PC-9 (cell line): ENCODE measurements at regions not wholly inside any gene's neighbourhood (a gene's known extent, or its start where the extent isn't known, plus 50 kb on each side); places are given as distances from the start of the nearest gene placed in this dataset.

ENCODE experiments used
- BruUV-seq: library from RNA; stranded (reverse); fragments of 400-500 nt; replicated peaks from 2 replicates; lab custom pipeline; 2021; lab: Mats Ljungman, UMichigan
- CTCF ChIA-PET: fragments of 300-600 bp; sonication (Branson Sonifier 250); formaldehyde crosslinking; loops from one replicate; lab custom pipeline; 2022; ENCODE audit warnings: antibody characterized with exemption; lab: Charles Lee
- POLR2A ChIA-PET: fragments of 300-600 bp; sonication (Branson Sonifier 250); formaldehyde crosslinking; loops from one replicate; lab custom pipeline; 2022; ENCODE audit warnings: antibody characterized with exemption; ENCODE audit not compliant: unreplicated experiment; lab: Charles Lee
- DNase-seq, 2 experiments: peaks; one replicate each; pipeline versions ENCODE4 v3.0.0 to v3.0.0-alpha.2; 2015 to 2022; ENCODE audit warnings: mixed read lengths in 1 of 2
- H2AFZ ChIP-seq: fragments of 200-600 bp; sonication (generic); 2 replicates; pipeline ENCODE4 v1.8.1; 2017; ENCODE audit warnings: antibody characterized with exemption
- H3F3A ChIP-seq: fragments of 200-600 bp; sonication (generic); 2 replicates; pipeline ENCODE4 v1.8.1; 2017; ENCODE audit warnings: antibody characterized with exemption, mild to moderate bottlenecking, low read depth; ENCODE audit not compliant: insufficient read depth
- H3K27ac ChIP-seq: fragments of 200-600 bp; sonication (generic); 2 replicates; pipeline ENCODE4 v1.6.1; 2016; ENCODE audit warnings: mixed run types
- H3K27me3 ChIP-seq: fragments of 200-600 bp; sonication (generic); 2 replicates; pipeline ENCODE4 v1.6.1; 2016; ENCODE audit warnings: low read depth, mixed run types; ENCODE audit not compliant: insufficient read depth
- H3K36me3 ChIP-seq: fragments of 200-600 bp; sonication (generic); 2 replicates; pipeline ENCODE4 v1.6.1; 2016; ENCODE audit warnings: low read depth, mixed run types
- H3K4me1 ChIP-seq: fragments of 200-600 bp; sonication (generic); replicated peaks from 2 replicates; pipeline ENCODE4 v1.6.1; 2016; ENCODE audit warnings: mixed run types; ENCODE audit not compliant: insufficient read depth
- H3K4me2 ChIP-seq: fragments of 200-600 bp; sonication (generic); 2 replicates; pipeline ENCODE4 v1.6.1; 2017; ENCODE audit warnings: mixed run types
- H3K4me3 ChIP-seq: fragments of 200-600 bp; sonication (generic); 2 replicates; pipeline ENCODE4 v1.6.1; 2016; ENCODE audit warnings: mixed run types
- H3K79me2 ChIP-seq: fragments of 200-600 bp; sonication (generic); 2 replicates; pipeline ENCODE4 v1.6.1; 2017; ENCODE audit warnings: low read depth, mixed run types
- H3K9me2 ChIP-seq: fragments of 200-600 bp; sonication (generic); 2 replicates; pipeline ENCODE4 v1.8.1; 2017; ENCODE audit warnings: mild to moderate bottlenecking; ENCODE audit not compliant: insufficient read depth
- H3K9me3 ChIP-seq: fragments of 200-600 bp; sonication (generic); 2 replicates; pipeline ENCODE4 v1.8.1; 2016; ENCODE audit warnings: low read depth; ENCODE audit not compliant: insufficient read depth
- H4K20me1 ChIP-seq: fragments of 200-600 bp; sonication (generic); 2 replicates; pipeline ENCODE4 v1.8.1; 2017; ENCODE audit not compliant: insufficient read depth
- EZH2 ChIP-seq: fragments of 200-600 bp; sonication (generic); IDR thresholded peaks from 2 replicates; pipeline ENCODE4 v1.8.0; 2017; ENCODE audit warnings: antibody characterized with exemption, low read depth
- intact Hi-C: fragments of 100-400 bp; cut with micrococcal nuclease; formaldehyde crosslinking; loops from one replicate; pipeline ENCODE4 v1.10.0; 2022; ENCODE audit not compliant: unreplicated experiment
- TF ChIP-seq, protein P1 (sequence below): fragments of 200-600 bp; sonication (generic); conservative IDR thresholded peaks from 2 replicates; pipeline ENCODE4 v1.6.1; 2017; ENCODE audit warnings: mixed run types, antibody characterized with exemption, mild to moderate bottlenecking, moderate library complexity

DNA sequence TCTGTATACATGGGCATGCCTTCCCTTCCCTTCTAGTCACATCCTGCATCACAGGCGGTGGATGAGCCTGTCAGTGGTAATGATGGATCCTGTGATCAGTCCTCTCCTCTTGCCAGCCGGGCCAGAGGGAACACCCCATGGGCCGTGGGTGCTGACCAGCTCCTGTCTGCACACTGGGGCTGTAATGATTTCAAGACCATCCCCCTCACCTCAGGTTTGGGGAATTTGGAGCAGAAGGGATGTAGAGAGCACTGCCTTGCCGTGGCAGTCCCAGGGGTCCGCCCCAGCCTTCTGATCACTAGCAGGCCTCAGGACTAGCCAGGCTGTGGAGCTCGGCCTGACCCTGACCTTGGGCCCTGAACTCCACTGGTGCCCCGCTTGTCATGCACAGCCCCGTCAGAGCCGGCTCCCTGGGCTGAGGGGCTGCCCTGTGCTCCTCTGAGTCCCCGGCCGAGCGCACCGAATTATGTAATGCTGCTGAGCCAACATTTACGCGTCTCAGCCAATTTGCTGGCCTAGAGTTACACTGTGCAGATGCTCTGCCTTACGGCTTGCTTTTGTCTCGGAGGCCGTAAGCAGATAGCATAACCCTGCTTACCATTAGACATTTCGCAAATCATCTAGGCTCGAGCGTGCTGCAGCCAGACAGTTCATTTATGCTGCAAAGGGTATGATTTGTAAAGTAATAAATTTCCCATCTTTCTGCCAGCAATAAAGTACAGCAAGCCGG is 155.3 kb downstream of the MACROH2A1 start:
- Histone ChIP-seq H3K4me1 (peaks cover 37% of the 10 kb centered on the region), H3K79me2 (no peaks in the 10 kb centered on the region), H3K9me3 (no peaks in the 10 kb centered on the region), H3K36me3 (no peaks in the 10 kb centered on the region), H2AFZ (no peak overlapping the region), H3K4me2 (no peak overlapping the region), H3K27me3 (no peaks in the 10 kb centered on the region), H3F3A (peaks cover 31% of the 10 kb centered on the region), H3K27ac (no peak overlapping the region), H4K20me1 (no peaks in the 10 kb centered on the region), H3K9me2 (0 out of 2 replicates have a peak, but pooled peaks cover 3% of the 10 kb centered on the region), H3K4me3 (no peak overlapping the region)
- intact Hi-C loops = no loop called here
- TF ChIP-seq EZH2 = no peak
- TF ChIP-seq, protein P1, sequence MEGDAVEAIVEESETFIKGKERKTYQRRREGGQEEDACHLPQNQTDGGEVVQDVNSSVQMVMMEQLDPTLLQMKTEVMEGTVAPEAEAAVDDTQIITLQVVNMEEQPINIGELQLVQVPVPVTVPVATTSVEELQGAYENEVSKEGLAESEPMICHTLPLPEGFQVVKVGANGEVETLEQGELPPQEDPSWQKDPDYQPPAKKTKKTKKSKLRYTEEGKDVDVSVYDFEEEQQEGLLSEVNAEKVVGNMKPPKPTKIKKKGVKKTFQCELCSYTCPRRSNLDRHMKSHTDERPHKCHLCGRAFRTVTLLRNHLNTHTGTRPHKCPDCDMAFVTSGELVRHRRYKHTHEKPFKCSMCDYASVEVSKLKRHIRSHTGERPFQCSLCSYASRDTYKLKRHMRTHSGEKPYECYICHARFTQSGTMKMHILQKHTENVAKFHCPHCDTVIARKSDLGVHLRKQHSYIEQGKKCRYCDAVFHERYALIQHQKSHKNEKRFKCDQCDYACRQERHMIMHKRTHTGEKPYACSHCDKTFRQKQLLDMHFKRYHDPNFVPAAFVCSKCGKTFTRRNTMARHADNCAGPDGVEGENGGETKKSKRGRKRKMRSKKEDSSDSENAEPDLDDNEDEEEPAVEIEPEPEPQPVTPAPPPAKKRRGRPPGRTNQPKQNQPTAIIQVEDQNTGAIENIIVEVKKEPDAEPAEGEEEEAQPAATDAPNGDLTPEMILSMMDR = no peak
- ChIA-PET CTCF (no interaction called here), POLR2A (no interaction called here)
- DNase-seq = no peak
- BruUV-seq = no TSS peak

DNA sequence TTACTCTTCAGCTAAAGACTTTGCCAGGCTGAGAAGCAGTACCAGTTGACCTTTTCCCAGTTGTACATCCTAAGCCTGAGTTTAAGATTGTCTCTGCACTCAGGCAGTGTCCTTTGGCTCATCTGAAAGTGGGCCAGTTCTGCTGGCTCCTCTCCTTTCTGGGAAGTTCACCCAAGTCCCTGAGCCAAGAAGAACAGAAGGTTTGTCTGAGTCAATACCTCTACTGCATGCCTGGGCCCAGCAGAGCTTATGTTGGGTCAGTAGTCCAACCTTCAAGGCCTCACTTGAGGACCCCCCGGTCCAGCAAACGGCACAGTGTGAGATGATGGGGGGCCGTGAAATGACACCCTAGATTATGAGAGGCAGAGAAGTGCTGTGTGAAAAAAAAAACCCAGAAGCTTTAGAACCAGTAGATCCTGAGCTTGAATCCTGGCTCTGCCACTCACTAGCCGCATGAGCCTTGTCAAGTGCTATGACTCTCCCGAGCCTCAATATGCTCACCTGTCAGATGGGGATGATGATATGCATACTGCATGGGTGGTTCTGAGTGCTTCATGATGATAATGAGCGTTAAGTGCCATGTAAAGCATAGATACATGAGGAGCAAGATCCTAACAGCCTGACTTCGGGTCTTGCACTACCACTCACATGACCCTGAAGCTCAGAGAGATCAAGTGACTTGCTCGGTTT is 156.0 kb downstream of the MACROH2A1 start:
- POLR2A ChIA-PET = no interaction called here
- intact Hi-C loops = no loop called here

DNA sequence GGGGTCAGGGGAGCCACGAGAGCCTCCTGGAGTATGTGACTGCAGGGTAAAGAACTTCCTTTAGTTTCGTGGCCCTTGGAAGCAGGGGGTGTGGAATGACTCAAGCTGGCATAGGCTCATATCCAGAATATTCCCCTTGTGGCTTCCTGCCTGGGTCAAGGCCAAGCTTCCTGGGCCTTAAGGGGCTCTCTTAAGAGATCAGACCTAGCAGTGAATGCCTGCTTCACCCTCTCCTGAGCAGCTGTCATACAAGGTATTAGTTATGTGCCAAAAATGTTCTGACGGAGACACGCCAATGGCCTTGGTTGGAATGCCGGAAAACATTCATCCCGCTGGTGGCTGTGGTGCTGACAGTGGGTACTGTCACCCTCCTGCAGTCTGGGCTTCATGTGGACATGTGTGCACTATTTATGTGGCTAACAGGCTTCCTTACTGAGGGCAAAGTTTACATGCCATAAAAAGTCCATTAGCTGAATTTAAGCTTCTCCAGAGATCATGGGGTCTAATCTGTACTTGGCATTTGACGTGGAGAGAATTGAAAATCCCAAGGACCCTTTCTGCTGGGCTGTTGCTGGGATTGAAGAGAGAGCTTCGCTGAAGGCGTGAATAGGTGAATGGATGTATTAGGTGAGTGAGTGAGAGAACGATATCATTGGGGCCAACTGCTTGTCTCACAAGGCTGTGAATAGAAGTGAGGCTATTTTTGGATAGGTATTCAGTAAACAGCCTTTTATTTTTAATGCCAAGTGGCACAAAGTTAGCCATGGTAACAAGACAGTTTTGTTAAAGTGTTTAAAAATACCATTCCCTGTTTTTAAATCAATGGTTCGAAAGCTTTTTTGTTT is 156.8 kb downstream of the MACROH2A1 start:
- intact Hi-C loops = no loop called here
- TF ChIP-seq, protein P1 = no peak
- TF ChIP-seq EZH2 = no peak
- no peak for DNase-seq
- Histone ChIP-seq H2AFZ (no peak overlapping the region), H3F3A (peaks cover 23% of the 10 kb centered on the region), H3K27me3 (no peaks in the 10 kb centered on the region), H3K4me2 (no peak overlapping the region), H3K4me1 (peaks cover 27% of the 10 kb centered on the region), H3K27ac (no peak overlapping the region), H3K79me2 (no peaks in the 10 kb centered on the region), H3K4me3 (no peak overlapping the region), H3K9me2 (0 out of 2 replicates have a peak, but pooled peaks cover 3% of the 10 kb centered on the region), H3K36me3 (no peaks in the 10 kb centered on the region), H4K20me1 (no peaks in the 10 kb centered on the region), H3K9me3 (no peaks in the 10 kb centered on the region)
- ChIA-PET CTCF (no interaction called here), POLR2A (no interaction called here)
- BruUV-seq = no TSS peak

More for the DNA sequence above, 156.0 kb downstream of the MACROH2A1 start:
- no peaks in the 10 kb centered on the region for H3K79me2 ChIP-seq
- no TSS peak for BruUV-seq
- no peaks in the 10 kb centered on the region for H4K20me1 ChIP-seq
- H3K36me3 ChIP-seq = no peaks in the 10 kb centered on the region
- H3K27me3 ChIP-seq = no peaks in the 10 kb centered on the region
- 0 out of 2 replicates have a peak, but pooled peaks cover 3% of the 10 kb centered on the region for H3K9me2 ChIP-seq
- peaks cover 31% of the 10 kb centered on the region for H3F3A ChIP-seq
- H3K4me1 ChIP-seq = peaks cover 35% of the 10 kb centered on the region
- TF ChIP-seq, protein P1 = no peak
- TF ChIP-seq EZH2 = no peak
- no peak for DNase-seq
- H3K4me2 ChIP-seq = no peak overlapping the region
- CTCF ChIA-PET = no interaction called here
- H3K9me3 ChIP-seq = no peaks in the 10 kb centered on the region
- H2AFZ ChIP-seq = no peak overlapping the region
- H3K4me3 ChIP-seq = no peak overlapping the region
- no peak overlapping the region for H3K27ac ChIP-seq
